SK-N-SH treated with all-trans-retinoic acid at 6 μM for 48 hours (cell line): ENCODE measurements at regions not wholly inside any gene's neighbourhood (a gene's known extent, or its start where the extent isn't known, plus 50 kb on each side); places are given as distances from the start of the nearest gene placed in this dataset.

ENCODE experiments used
- ATAC-seq: fragments of 200-7000 bp; cut with Tn5 transposase; 3 replicates; pipeline ENCODE4 v1.9.1; 2020; ENCODE audit warnings: mild to moderate bottlenecking, moderate library complexity
- ARNTL ChIP-seq: fragments of 450-650 bp; formaldehyde crosslinking; IDR thresholded peaks from 2 replicates; pipeline ENCODE4 v1.5.0; 2020; ENCODE audit warnings: low read depth, mild to moderate bottlenecking, moderate library complexity, borderline replicate concordance
- BACH2 ChIP-seq: fragments of 250-450 bp; sonication (Bioruptor Pico); IDR thresholded peaks from 2 replicates; pipeline ENCODE4 v1.9.0; 2021; ENCODE audit warnings: mild to moderate bottlenecking, borderline replicate concordance
- CSDC2 ChIP-seq: fragments of 250-450 bp; sonication (Bioruptor Pico); IDR thresholded peaks from 2 replicates; pipeline ENCODE4 v1.5.0; 2020; ENCODE audit warnings: mild to moderate bottlenecking, moderate library complexity
- CSRNP3 ChIP-seq: fragments of 250-450 bp; sonication (Bioruptor Pico); IDR thresholded peaks from 2 replicates; pipeline ENCODE4 v1.5.1; 2021; ENCODE audit warnings: mild to moderate bottlenecking, moderate library complexity
- ESRRG ChIP-seq: fragments of 250-450 bp; sonication (Bioruptor Pico); IDR thresholded peaks from 2 replicates; pipeline ENCODE4 v1.6.1; 2021; ENCODE audit warnings: mild to moderate bottlenecking
- GLIS3 ChIP-seq: fragments of 250-450 bp; sonication (Bioruptor Pico); IDR thresholded peaks from 2 replicates; pipeline ENCODE4 v1.5.0; 2020; ENCODE audit warnings: mild to moderate bottlenecking, moderate library complexity
- ISL1 ChIP-seq: fragments of 250-450 bp; sonication (Bioruptor Pico); IDR thresholded peaks from 2 replicates; pipeline ENCODE4 v2.1.2; 2022; ENCODE audit warnings: mild to moderate bottlenecking, moderate library complexity
- OSR1 ChIP-seq: fragments of 250-450 bp; sonication (Bioruptor Pico); IDR thresholded peaks from 2 replicates; pipeline ENCODE4 v1.8.0; 2022; ENCODE audit warnings: moderate library complexity, mild to moderate bottlenecking, inconsistent platforms
- PATZ1 ChIP-seq: fragments of 250-450 bp; sonication (Bioruptor Pico); IDR thresholded peaks from 2 replicates; pipeline ENCODE4 v1.8.0; 2020; ENCODE audit warnings: mild to moderate bottlenecking, moderate library complexity, borderline replicate concordance
- POU6F1 ChIP-seq: fragments of 250-450 bp; sonication (Bioruptor Pico); IDR thresholded peaks from 2 replicates; pipeline ENCODE4 v1.8.0; 2021; ENCODE audit warnings: low read depth, mild to moderate bottlenecking, moderate library complexity, borderline replicate concordance
- PPARA ChIP-seq: fragments of 250-450 bp; sonication (Bioruptor Pico); IDR thresholded peaks from 2 replicates; pipeline ENCODE4 v1.5.0; 2020; ENCODE audit warnings: mild to moderate bottlenecking, borderline replicate concordance
- RARB ChIP-seq: fragments of 250-450 bp; sonication (Bioruptor Pico); IDR thresholded peaks from 2 replicates; pipeline ENCODE4 v1.8.0; 2021; ENCODE audit warnings: mild to moderate bottlenecking, moderate library complexity
- SNAI2 ChIP-seq: fragments of 250-450 bp; sonication (Bioruptor Pico); IDR thresholded peaks from 2 replicates; pipeline ENCODE4 v1.5.0; 2020; ENCODE audit warnings: mild to moderate bottlenecking, moderate library complexity
- TCF4 ChIP-seq: fragments of 250-450 bp; sonication (Bioruptor Pico); IDR thresholded peaks from 2 replicates; pipeline ENCODE4 v1.8.0; 2021; ENCODE audit warnings: mild to moderate bottlenecking, moderate library complexity, borderline replicate concordance
- TOX ChIP-seq: fragments of 250-450 bp; sonication (Bioruptor Pico); IDR thresholded peaks from 2 replicates; pipeline ENCODE4 v1.8.0; 2021; ENCODE audit warnings: mild to moderate bottlenecking, moderate library complexity, borderline replicate concordance
- TSHZ2 ChIP-seq: fragments of 250-450 bp; sonication (Bioruptor Pico); IDR thresholded peaks from 2 replicates; pipeline ENCODE4 v1.5.0; 2020; ENCODE audit warnings: mild to moderate bottlenecking, moderate library complexity
- ZC3H10 ChIP-seq: fragments of 250-450 bp; sonication (Bioruptor Pico); IDR thresholded peaks from 2 replicates; pipeline ENCODE4 v1.5.1; 2021; ENCODE audit warnings: mild to moderate bottlenecking, moderate library complexity
- ZFP3 ChIP-seq: fragments of 250-450 bp; sonication (Bioruptor Pico); IDR thresholded peaks from 2 replicates; pipeline ENCODE4 v1.5.0; 2020; ENCODE audit warnings: mild to moderate bottlenecking, moderate library complexity
- ZFP30 ChIP-seq: fragments of 450-650 bp; formaldehyde crosslinking; IDR thresholded peaks from 2 replicates; pipeline ENCODE4 v1.5.0; 2022; ENCODE audit warnings: mild to moderate bottlenecking, moderate library complexity
- ZNF565 ChIP-seq: fragments of 450-650 bp; formaldehyde crosslinking; conservative IDR thresholded peaks from 2 replicates; pipeline ENCODE4 v1.5.0; 2020; ENCODE audit warnings: low read depth, mild to moderate bottlenecking, moderate library complexity
- ZNF70 ChIP-seq: fragments of 450-650 bp; formaldehyde crosslinking; IDR thresholded peaks from 2 replicates; pipeline ENCODE4 v1.5.0; 2020; ENCODE audit warnings: mild to moderate bottlenecking, moderate library complexity
- ZNF8 ChIP-seq: fragments of 450-650 bp; formaldehyde crosslinking; IDR thresholded peaks from 2 replicates; pipeline ENCODE4 v1.5.0; 2020; ENCODE audit warnings: mild to moderate bottlenecking, moderate library complexity

GRCh38 chr6:3900744-3901336 is 51.7 kb downstream of the FAM50B start:
- TF ChIP-seq BACH2 (CRISPR knock-in tag) = no peak
- no peak for TF ChIP-seq OSR1
- no peak for TF ChIP-seq ZFP30 (CRISPR knock-in tag)
- TF ChIP-seq SNAI2 = no peak
- no peak for TF ChIP-seq PATZ1
- TF ChIP-seq ZNF70 = no peak
- no peak for TF ChIP-seq GLIS3 (CRISPR knock-in tag)
- no peak for ATAC-seq

- TF ChIP-seq ZNF8 = no peak
- no peak for TF ChIP-seq OSR1
- no peak for TF ChIP-seq CSRNP3
- TF ChIP-seq BACH2 (CRISPR knock-in tag) = no peak
- TF ChIP-seq ZC3H10 (CRISPR knock-in tag) = no peak
- no peak for TF ChIP-seq TOX (CRISPR knock-in tag)
- TF ChIP-seq ZFP3 = no peak
- TF ChIP-seq CSDC2 (CRISPR knock-in tag) = no peak
- TF ChIP-seq RARB (CRISPR knock-in tag) = no peak
- no peak for TF ChIP-seq PATZ1
- TF ChIP-seq TCF4 = no peak
- TF ChIP-seq PPARA (CRISPR knock-in tag) = no peak
- no peak for TF ChIP-seq POU6F1 (CRISPR knock-in tag)
- TF ChIP-seq ISL1 (CRISPR knock-in tag) = no peak
- no peak for ATAC-seq
These were observed 53.9 kb downstream of the FAM50B start for GRCh38 chr6:3902871-3903648.

- TF ChIP-seq ZNF565 (CRISPR knock-in tag) (no peak), ARNTL (CRISPR knock-in tag) (no peak), ESRRG (CRISPR knock-in tag) (no peak), ZC3H10 (CRISPR knock-in tag) (no peak), ZFP3 (no peak)
- no peak for ATAC-seq
These were observed 55.3 kb downstream of the FAM50B start for GRCh38 chr6:3904518-3904917.

GRCh38 chr6:3905945-3906845 is 57.0 kb downstream of the FAM50B start:
- no peak for TF ChIP-seq GLIS3 (CRISPR knock-in tag)
- TF ChIP-seq ZNF8 = no peak
- TF ChIP-seq TOX (CRISPR knock-in tag) = no peak
- no peak for TF ChIP-seq CSDC2 (CRISPR knock-in tag)
- no peak for TF ChIP-seq TCF4
- TF ChIP-seq SNAI2 = no peak
- no peak for TF ChIP-seq TSHZ2 (CRISPR knock-in tag)
- TF ChIP-seq POU6F1 (CRISPR knock-in tag) = no peak
- TF ChIP-seq ZNF70 = no peak
- TF ChIP-seq RARB (CRISPR knock-in tag) = no peak
- no peak for TF ChIP-seq ESRRG (CRISPR knock-in tag)
- TF ChIP-seq PPARA (CRISPR knock-in tag) = no peak
- no peak for ATAC-seq
